ENCODE measurements at regions not wholly inside any gene's neighbourhood (a gene's known extent, or its start where the extent isn't known, plus 50 kb on each side); places are given as distances from the start of the nearest gene placed in this dataset.

DNA sequence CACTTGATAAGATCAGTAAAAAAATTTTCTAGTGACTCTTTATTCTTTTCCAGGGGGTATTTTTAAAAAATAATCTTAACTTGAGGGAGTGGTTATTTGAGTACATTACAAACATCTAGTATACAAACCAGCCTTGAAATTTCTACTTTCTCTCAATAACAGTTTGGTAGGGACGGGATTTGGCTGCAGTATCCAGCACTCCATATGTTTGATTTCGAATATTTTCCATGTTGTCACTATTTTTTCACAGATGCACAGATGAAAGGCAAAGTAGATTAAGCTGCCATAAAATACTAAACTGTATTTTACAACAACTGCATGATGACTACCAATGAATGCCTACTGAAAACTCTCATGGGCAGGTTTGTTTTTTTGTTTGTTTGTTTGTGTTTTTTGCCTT, 225.0 kb downstream of the COX7B2 start:
- Histone ChIP-seq H3K27ac (replicated peaks) (no peak overlapping the region), H3K4me3 (replicated peaks; ENCODE audit: insufficient read depth, low read length) (no peak overlapping the region), H3K27me3 (ENCODE audit: insufficient read depth, poor library complexity, severe bottlenecking) (no peaks in the 10 kb centered on the region)
- TF ChIP-seq, protein P1, sequence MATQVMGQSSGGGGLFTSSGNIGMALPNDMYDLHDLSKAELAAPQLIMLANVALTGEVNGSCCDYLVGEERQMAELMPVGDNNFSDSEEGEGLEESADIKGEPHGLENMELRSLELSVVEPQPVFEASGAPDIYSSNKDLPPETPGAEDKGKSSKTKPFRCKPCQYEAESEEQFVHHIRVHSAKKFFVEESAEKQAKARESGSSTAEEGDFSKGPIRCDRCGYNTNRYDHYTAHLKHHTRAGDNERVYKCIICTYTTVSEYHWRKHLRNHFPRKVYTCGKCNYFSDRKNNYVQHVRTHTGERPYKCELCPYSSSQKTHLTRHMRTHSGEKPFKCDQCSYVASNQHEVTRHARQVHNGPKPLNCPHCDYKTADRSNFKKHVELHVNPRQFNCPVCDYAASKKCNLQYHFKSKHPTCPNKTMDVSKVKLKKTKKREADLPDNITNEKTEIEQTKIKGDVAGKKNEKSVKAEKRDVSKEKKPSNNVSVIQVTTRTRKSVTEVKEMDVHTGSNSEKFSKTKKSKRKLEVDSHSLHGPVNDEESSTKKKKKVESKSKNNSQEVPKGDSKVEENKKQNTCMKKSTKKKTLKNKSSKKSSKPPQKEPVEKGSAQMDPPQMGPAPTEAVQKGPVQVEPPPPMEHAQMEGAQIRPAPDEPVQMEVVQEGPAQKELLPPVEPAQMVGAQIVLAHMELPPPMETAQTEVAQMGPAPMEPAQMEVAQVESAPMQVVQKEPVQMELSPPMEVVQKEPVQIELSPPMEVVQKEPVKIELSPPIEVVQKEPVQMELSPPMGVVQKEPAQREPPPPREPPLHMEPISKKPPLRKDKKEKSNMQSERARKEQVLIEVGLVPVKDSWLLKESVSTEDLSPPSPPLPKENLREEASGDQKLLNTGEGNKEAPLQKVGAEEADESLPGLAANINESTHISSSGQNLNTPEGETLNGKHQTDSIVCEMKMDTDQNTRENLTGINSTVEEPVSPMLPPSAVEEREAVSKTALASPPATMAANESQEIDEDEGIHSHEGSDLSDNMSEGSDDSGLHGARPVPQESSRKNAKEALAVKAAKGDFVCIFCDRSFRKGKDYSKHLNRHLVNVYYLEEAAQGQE (IDR thresholded peaks at IDR 0.05; ENCODE audit: insufficient replicate concordance, low read depth), result no peak
- TF ChIP-seq SPI1 (IDR thresholded peaks at IDR 0.05; ENCODE audit: borderline replicate concordance, low read depth) (no peak), GABPA (IDR thresholded peaks at IDR 0.05; ENCODE audit: low read depth) (no peak), POLR2AphosphoS5 (IDR thresholded peaks at IDR 0.05; ENCODE audit: low read depth) (no peak)
- TF ChIP-seq, protein P2, sequence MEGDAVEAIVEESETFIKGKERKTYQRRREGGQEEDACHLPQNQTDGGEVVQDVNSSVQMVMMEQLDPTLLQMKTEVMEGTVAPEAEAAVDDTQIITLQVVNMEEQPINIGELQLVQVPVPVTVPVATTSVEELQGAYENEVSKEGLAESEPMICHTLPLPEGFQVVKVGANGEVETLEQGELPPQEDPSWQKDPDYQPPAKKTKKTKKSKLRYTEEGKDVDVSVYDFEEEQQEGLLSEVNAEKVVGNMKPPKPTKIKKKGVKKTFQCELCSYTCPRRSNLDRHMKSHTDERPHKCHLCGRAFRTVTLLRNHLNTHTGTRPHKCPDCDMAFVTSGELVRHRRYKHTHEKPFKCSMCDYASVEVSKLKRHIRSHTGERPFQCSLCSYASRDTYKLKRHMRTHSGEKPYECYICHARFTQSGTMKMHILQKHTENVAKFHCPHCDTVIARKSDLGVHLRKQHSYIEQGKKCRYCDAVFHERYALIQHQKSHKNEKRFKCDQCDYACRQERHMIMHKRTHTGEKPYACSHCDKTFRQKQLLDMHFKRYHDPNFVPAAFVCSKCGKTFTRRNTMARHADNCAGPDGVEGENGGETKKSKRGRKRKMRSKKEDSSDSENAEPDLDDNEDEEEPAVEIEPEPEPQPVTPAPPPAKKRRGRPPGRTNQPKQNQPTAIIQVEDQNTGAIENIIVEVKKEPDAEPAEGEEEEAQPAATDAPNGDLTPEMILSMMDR (IDR thresholded peaks at IDR 0.05; ENCODE audit: insufficient read depth, low read length), result no peak
- DNase-seq (ENCODE audit: low read depth in 1 of 2, low spot score in 1 of 2), result no peak

DNA sequence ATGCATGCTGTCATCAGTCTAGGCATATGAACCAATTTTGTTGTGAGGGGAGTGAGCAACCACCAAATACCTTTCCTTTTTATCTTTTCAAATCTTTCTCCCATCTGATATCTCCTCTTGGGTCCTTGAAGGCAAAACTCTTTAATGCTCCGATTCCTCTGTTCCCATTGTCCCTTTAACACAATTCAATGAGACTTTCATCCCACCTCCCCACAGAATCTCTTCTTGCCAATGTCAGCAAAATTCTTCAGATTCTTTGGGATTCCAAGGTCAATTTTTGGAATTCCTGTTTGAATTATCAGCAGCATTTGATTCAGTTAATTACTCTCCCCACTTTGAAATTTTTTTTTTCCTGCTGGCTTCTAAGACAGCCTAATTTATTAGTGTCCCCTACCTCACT, 232.7 kb downstream of the COX7B2 start:
- TF ChIP-seq SPI1 (IDR thresholded peaks at IDR 0.05; ENCODE audit: borderline replicate concordance, low read depth), result no peak
- TF ChIP-seq POLR2AphosphoS5 (IDR thresholded peaks at IDR 0.05; ENCODE audit: low read depth), result no peak
- TF ChIP-seq, protein P1 (IDR thresholded peaks at IDR 0.05; ENCODE audit: insufficient replicate concordance, low read depth), result no peak
- no peak for TF ChIP-seq GABPA (IDR thresholded peaks at IDR 0.05; ENCODE audit: low read depth)
- TF ChIP-seq, protein P2 (IDR thresholded peaks at IDR 0.05; ENCODE audit: insufficient read depth, low read length), result no peak
- DNase-seq (ENCODE audit: low read depth in 1 of 2, low spot score in 1 of 2), result no peak
- Histone ChIP-seq H3K27me3 (ENCODE audit: insufficient read depth, poor library complexity, severe bottlenecking) (no peaks in the 10 kb centered on the region), H3K27ac (replicated peaks) (no peak overlapping the region), H3K4me3 (replicated peaks; ENCODE audit: insufficient read depth, low read length) (no peak overlapping the region)

DNA sequence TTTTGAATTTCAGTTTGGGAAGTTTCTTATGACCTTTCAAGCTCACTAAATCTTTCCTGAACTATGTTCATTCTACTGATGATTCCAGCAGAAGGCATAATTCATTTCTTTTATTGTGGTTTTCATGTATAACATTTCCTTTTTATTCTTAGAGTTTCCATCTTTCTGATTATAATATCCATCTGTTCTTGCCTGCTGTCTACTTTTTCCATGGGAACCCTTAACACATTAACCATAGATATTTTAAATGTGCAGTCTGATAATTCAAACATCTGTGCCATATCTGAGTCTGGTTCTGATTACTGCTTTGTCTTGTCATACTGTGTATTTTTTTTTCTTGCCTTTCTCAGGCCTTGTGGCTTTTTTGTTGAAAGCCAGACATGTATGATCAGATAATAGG, 234.7 kb downstream of the COX7B2 start:
- H3K27me3 ChIP-seq (ENCODE audit: insufficient read depth, poor library complexity, severe bottlenecking), result no peaks in the 10 kb centered on the region

More for the DNA sequence above, 234.7 kb downstream of the COX7B2 start:
- no peak for TF ChIP-seq POLR2AphosphoS5 (IDR thresholded peaks at IDR 0.05; ENCODE audit: low read depth)
- TF ChIP-seq, protein P2 (IDR thresholded peaks at IDR 0.05; ENCODE audit: insufficient read depth, low read length), result no peak
- no peak for TF ChIP-seq SPI1 (IDR thresholded peaks at IDR 0.05; ENCODE audit: borderline replicate concordance, low read depth)
- no peak for TF ChIP-seq GABPA (IDR thresholded peaks at IDR 0.05; ENCODE audit: low read depth)
- TF ChIP-seq, protein P1 (IDR thresholded peaks at IDR 0.05; ENCODE audit: insufficient replicate concordance, low read depth), result no peak
- DNase-seq (ENCODE audit: low read depth in 1 of 2, low spot score in 1 of 2), result no peak
- Histone ChIP-seq H3K27ac (replicated peaks) (no peak overlapping the region), H3K4me3 (replicated peaks; ENCODE audit: insufficient read depth, low read length) (no peak overlapping the region)
